BJ (cell line): ENCODE measurements at regions not wholly inside any gene's neighbourhood (a gene's known extent, or its start where the extent isn't known, plus 50 kb on each side); places are given as distances from the start of the nearest gene placed in this dataset.

ENCODE experiments used
- CTCF ChIA-PET: fragments of 350-600 bp; formaldehyde crosslinking; extraction: SDS; loops from one replicate; lab custom pipeline; 2021; ENCODE audit warnings: antibody characterized with exemption, inconsistent platforms; lab: Yijun Ruan, JAX
- POLR2A ChIA-PET: fragments of 300-600 bp; sonication (Branson Sonifier 250); formaldehyde crosslinking; extraction: SDS; loops from one replicate; lab custom pipeline; 2021; ENCODE audit warnings: antibody characterized with exemption; lab: Charles Lee
- DNase-seq: peaks from one replicate; pipeline ENCODE4 v3.0.0-alpha.2; 2011; ENCODE audit warnings: low read depth
- H3K27me3 ChIP-seq: 2 replicates; pipeline ENCODE4 v1.6.0; 2011; ENCODE audit warnings: low read length; ENCODE audit not compliant: control insufficient read depth, insufficient read depth
- H3K36me3 ChIP-seq: 2 replicates; pipeline ENCODE4 v1.5.1; 2011; ENCODE audit warnings: low read length; ENCODE audit not compliant: control insufficient read depth, insufficient read depth
- H3K4me3 ChIP-seq: 2 replicates; pipeline ENCODE4 v1.5.1; 2011; ENCODE audit warnings: low read depth, mild to moderate bottlenecking, control low read depth, low read length
- CTCF ChIP-seq: IDR thresholded peaks from 2 replicates; pipeline ENCODE4 v1.5.1; 2011; ENCODE audit warnings: low read depth, mild to moderate bottlenecking, control low read depth, inconsistent platforms, low read length, moderate library complexity; ENCODE audit not compliant: insufficient read depth

- CTCF ChIA-PET, result no interaction called here
- no peak overlapping the region for H3K4me3 ChIP-seq
- no peaks in the 10 kb centered on the region for H3K36me3 ChIP-seq
- POLR2A ChIA-PET, result no interaction called here
- DNase-seq, result no peak
- TF ChIP-seq CTCF, result no peak
- H3K27me3 ChIP-seq, result no peaks in the 10 kb centered on the region; the same call in 1 of the 2 replicates
Measured at GRCh38 chr6:170023620-170024521, 267.0 kb downstream of the DLL1 start.

GRCh38 chr6:170022827-170023619, 267.9 kb downstream of the DLL1 start:
- Histone ChIP-seq H3K4me3 (no peak overlapping the region), H3K36me3 (no peaks in the 10 kb centered on the region), H3K27me3 (no peaks in the 10 kb centered on the region; the same call in 1 of the 2 replicates)
- POLR2A ChIA-PET, result no interaction called here
- CTCF ChIA-PET, result no interaction called here
- TF ChIP-seq CTCF, result no peak
- DNase-seq, result no peak

- CTCF ChIA-PET, result no interaction called here
- POLR2A ChIA-PET, result no interaction called here
Measured at GRCh38 chr6:170022291-170022722, 268.6 kb downstream of the DLL1 start.

GRCh38 chr6:170021579-170021978, 269.3 kb downstream of the DLL1 start:
- no peaks in the 10 kb centered on the region; the same call in 1 of the 2 replicates for H3K27me3 ChIP-seq
- TF ChIP-seq CTCF, result no peak
- H3K4me3 ChIP-seq, result no peak overlapping the region
- ChIA-PET POLR2A (no interaction called here), CTCF (no interaction called here)
- DNase-seq, result no peak
- H3K36me3 ChIP-seq, result no peaks in the 10 kb centered on the region

More at GRCh38 chr6:170022291-170022722, 268.6 kb downstream of the DLL1 start:
- no peaks in the 10 kb centered on the region; the same call in 1 of the 2 replicates for H3K27me3 ChIP-seq
- no peak overlapping the region for H3K4me3 ChIP-seq
- no peaks in the 10 kb centered on the region for H3K36me3 ChIP-seq
- DNase-seq, result no peak
- no peak for TF ChIP-seq CTCF

- CTCF ChIA-PET, result no interaction called here
- no peak for TF ChIP-seq CTCF
- POLR2A ChIA-PET, result no interaction called here
- DNase-seq, result no peak
- Histone ChIP-seq H3K27me3 (no peaks in the 10 kb centered on the region; the same call in 1 of the 2 replicates), H3K4me3 (no peak overlapping the region), H3K36me3 (no peaks in the 10 kb centered on the region)
Measured at GRCh38 chr6:170019818-170020583, 268.6 kb downstream of the ERMARD start.
